Neuronal stem cell (in vitro differentiated cells): ENCODE measurements at regions not wholly inside any gene's neighbourhood (a gene's known extent, or its start where the extent isn't known, plus 50 kb on each side); places are given as distances from the start of the nearest gene placed in this dataset.

Experiments used
- DNase-seq: peaks from one replicate; pipeline ENCODE4 v3.0.0-alpha.2; 2013; ENCODE audit warnings: low spot score
- H2AFZ ChIP-seq: one replicate; pipeline ENCODE4 v1.6.1; 2013; ENCODE audit warnings: mild to moderate bottlenecking, low read length, inconsistent platforms
- H2AK5ac ChIP-seq: 2 replicates; pipeline ENCODE4 v1.6.1; 2013; ENCODE audit warnings: low read depth, mild to moderate bottlenecking, inconsistent platforms, low read length, moderate library complexity, mixed read lengths
- H2BK120ac ChIP-seq: 2 replicates; pipeline ENCODE4 v1.6.1; 2013; ENCODE audit warnings: low read depth, mild to moderate bottlenecking, inconsistent platforms, low read length, moderate library complexity, mixed read lengths
- H2BK12ac ChIP-seq: one replicate; pipeline ENCODE4 v1.6.1; 2013; ENCODE audit warnings: low read length, inconsistent platforms
- H2BK15ac ChIP-seq: 2 replicates; pipeline ENCODE4 v1.6.1; 2013; ENCODE audit warnings: mild to moderate bottlenecking, low read length, inconsistent platforms, mixed read lengths
- H2BK5ac ChIP-seq: one replicate; pipeline ENCODE4 v1.6.1; 2013; ENCODE audit warnings: inconsistent platforms, mild to moderate bottlenecking, low read length, moderate library complexity
- H3K14ac ChIP-seq: one replicate; pipeline ENCODE4 v1.6.1; 2013; ENCODE audit warnings: low read length, inconsistent platforms
- H3K18ac ChIP-seq: 2 replicates; pipeline ENCODE4 v1.6.1; 2013; ENCODE audit warnings: low read length, inconsistent platforms
- H3K23ac ChIP-seq: 2 replicates; pipeline ENCODE4 v1.6.1; 2013; ENCODE audit warnings: low read depth, mild to moderate bottlenecking, mixed read lengths, low read length, inconsistent platforms; ENCODE audit not compliant: poor library complexity
- H3K27ac ChIP-seq: replicated peaks from 3 replicates; pipeline ENCODE4 v1.5.1; 2013; ENCODE audit warnings: low read length, inconsistent platforms
- H3K27me3 ChIP-seq, 3 experiments: 2 replicates each; pipeline ENCODE4 v1.6.1; 2013; ENCODE audit warnings: low read length in 3 of 3, mild to moderate bottlenecking in 2 of 3, inconsistent platforms in 1 of 3, low read depth in 1 of 3, mixed read lengths in 1 of 3, moderate library complexity in 1 of 3; ENCODE audit not compliant: control insufficient read depth in 3 of 3, insufficient read depth in 3 of 3
- H3K36me3 ChIP-seq, 2 donors: replicated peaks in 1 of 2; 2 replicates each; pipeline ENCODE4 v1.6.1; 2013; ENCODE audit warnings: low read length in 2 of 2; ENCODE audit not compliant: control insufficient read depth in 2 of 2, insufficient read depth in 2 of 2
- H3K4ac ChIP-seq: 2 replicates; pipeline ENCODE4 v1.6.1; 2013; ENCODE audit warnings: inconsistent platforms, mild to moderate bottlenecking, low read length, moderate library complexity
- H3K4me1 ChIP-seq, 2 donors: 1 replicate in 1 of 2; 2 replicates in 1 of 2; pipeline ENCODE4 v1.6.1; 2013; ENCODE audit warnings: low read length in 2 of 2, low read depth in 1 of 2; ENCODE audit not compliant: control insufficient read depth in 2 of 2, insufficient read depth in 1 of 2
- H3K4me2 ChIP-seq: one replicate; pipeline ENCODE4 v1.6.1; 2013; ENCODE audit warnings: mild to moderate bottlenecking, low read length, inconsistent platforms; ENCODE audit not compliant: insufficient read depth, poor library complexity, severe bottlenecking
- H3K4me3 ChIP-seq, 2 donors: 2 replicates each; pipeline ENCODE4 v1.5.1; 2013; ENCODE audit warnings: low read length in 2 of 2, mild to moderate bottlenecking in 2 of 2, inconsistent platforms in 1 of 2, moderate library complexity in 1 of 2
- H3K79me1 ChIP-seq: one replicate; pipeline ENCODE4 v1.6.1; 2013; ENCODE audit warnings: low read depth, mild to moderate bottlenecking, inconsistent platforms, low read length, moderate library complexity
- H3K9ac ChIP-seq: one replicate; pipeline ENCODE4 v1.6.1; 2013; ENCODE audit warnings: mild to moderate bottlenecking, low read depth, low read length, inconsistent platforms; ENCODE audit not compliant: poor library complexity
- H3K9me3 ChIP-seq, 2 donors: replicated peaks in 1 of 2; 2 replicates each; pipeline versions ENCODE3 to v1.6.1; 2013; ENCODE audit warnings: low read length in 2 of 2, mild to moderate bottlenecking in 2 of 2, inconsistent platforms in 1 of 2, low read depth in 1 of 2, mixed read lengths in 1 of 2, moderate library complexity in 1 of 2; ENCODE audit not compliant: control insufficient read depth in 2 of 2, insufficient read depth in 1 of 2
- H4K8ac ChIP-seq: one replicate; pipeline ENCODE4 v1.6.1; 2013; ENCODE audit warnings: low read depth, mild to moderate bottlenecking, inconsistent platforms, low read length, moderate library complexity
- H4K91ac ChIP-seq: one replicate; pipeline ENCODE4 v1.6.1; 2013; ENCODE audit warnings: low read length, low read depth, mild to moderate bottlenecking, inconsistent platforms; ENCODE audit not compliant: poor library complexity
- WGBS, 2 donors: extraction: QIAGEN DNeasy Blood & Tissue Kit; methylation state at CpG; one replicate each; pipeline ENCODE4 v1.1.7; 2013; ENCODE audit warnings: missing lambda C conversion rate in 2 of 2, mixed read lengths in 1 of 2; ENCODE audit not compliant: insufficient read length in 2 of 2, insufficient replicate concordance in 1 of 2; ENCODE audit errors: extremely low coverage in 2 of 2; 5-methylcytosine and 5-hydroxymethylcytosine counted together

DNA sequence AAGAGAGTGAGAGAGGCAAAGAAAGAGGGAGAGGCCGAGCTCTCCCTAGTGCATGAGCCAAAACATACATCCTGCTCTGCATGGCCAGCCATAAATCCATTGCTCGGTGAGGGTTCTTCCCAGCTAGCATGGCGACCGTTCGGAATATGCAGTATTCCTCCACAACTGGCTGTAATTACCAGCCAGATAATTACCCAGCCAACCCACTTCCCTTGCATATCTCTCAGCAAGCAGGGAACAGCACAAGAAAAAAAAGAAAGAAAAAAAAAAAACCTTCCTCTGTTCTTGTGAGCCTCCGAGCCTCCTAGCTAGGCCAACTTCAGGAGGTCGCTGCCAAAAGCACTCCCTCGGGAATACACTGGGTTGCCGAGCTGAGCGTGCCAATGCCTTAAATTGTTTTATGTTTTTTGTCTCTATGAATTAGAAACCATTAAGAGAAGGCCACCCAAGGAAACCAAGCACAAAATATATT lies 567.9 kb downstream of the MED13L start:
- Histone ChIP-seq H3K27ac (no peak overlapping the region), H3K9me3 (peaks cover 0 to 2% of the 10 kb centered on the region in 2 donors), H4K8ac (no peak overlapping the region), H2BK120ac (no peak overlapping the region), H2BK15ac (no peak overlapping the region), H3K27me3 (no peaks in the 10 kb centered on the region), H4K91ac (no peak overlapping the region), H3K4me1 (peaks cover 0 to 2% of the 10 kb centered on the region in 2 donors), H3K14ac (no peak overlapping the region), H2AFZ (no peak overlapping the region), H3K36me3 (no peaks in the 10 kb centered on the region), H3K4me2 (no peak overlapping the region), H3K79me1 (no peaks in the 10 kb centered on the region), H3K23ac (no peak overlapping the region), H2BK12ac (no peak overlapping the region), H3K4ac (no peak overlapping the region), H3K18ac (no peak overlapping the region), H3K4me3 (no peak overlapping the region), H2AK5ac (no peak overlapping the region), H2BK5ac (no peak overlapping the region), H3K9ac (no peak overlapping the region)
- no peak for DNase-seq
- WGBS, 2 donors: no CpG with 5 or more reads among the region's 10 CpGs

- no peak overlapping the region for H4K91ac ChIP-seq
- H2AK5ac ChIP-seq: no peak overlapping the region
- H3K9ac ChIP-seq: no peak overlapping the region
- H2BK5ac ChIP-seq: no peak overlapping the region
- H2AFZ ChIP-seq: no peak overlapping the region
- no peak overlapping the region for H2BK15ac ChIP-seq
- no peak for DNase-seq
- peaks cover 0 to 2% of the 10 kb centered on the region in 2 donors for H3K9me3 ChIP-seq
- no peak overlapping the region for H3K4ac ChIP-seq
- no peak overlapping the region for H2BK12ac ChIP-seq
- no peak overlapping the region for H3K27ac ChIP-seq
- H3K36me3 ChIP-seq: no peaks in the 10 kb centered on the region
- H3K23ac ChIP-seq: no peak overlapping the region
- no peaks in the 10 kb centered on the region for H3K27me3 ChIP-seq
- no peak overlapping the region for H3K14ac ChIP-seq
- no peaks in the 10 kb centered on the region for H3K79me1 ChIP-seq
- H4K8ac ChIP-seq: no peak overlapping the region
- no CpG with 5 or more reads among the region's 2 CpGs for WGBS, 2 donors
- H3K4me1 ChIP-seq: peaks cover 0 to 2% of the 10 kb centered on the region in 2 donors
- H3K18ac ChIP-seq: no peak overlapping the region
- no peak overlapping the region for H3K4me3 ChIP-seq
- H2BK120ac ChIP-seq: no peak overlapping the region
- no peak overlapping the region for H3K4me2 ChIP-seq
These were observed 568.7 kb downstream of the MED13L start for GRCh38 chr12:115708801-115709200.

GRCh38 chr12:115700896-115701465 lies 576.5 kb downstream of the MED13L start:
- H3K4me1 ChIP-seq: peaks cover 0 to 8% of the 10 kb centered on the region in 2 donors
- H2BK12ac ChIP-seq: no peak overlapping the region
- H3K4ac ChIP-seq: no peak overlapping the region
- peak overlapping the region; percentile 11 for H3K18ac ChIP-seq
- no peaks in the 10 kb centered on the region for H3K27me3 ChIP-seq
- no peaks in the 10 kb centered on the region for H3K36me3 ChIP-seq
- DNase-seq: no peak
- no peak overlapping the region for H2BK15ac ChIP-seq
- no peak overlapping the region for H3K14ac ChIP-seq
- no peaks in the 10 kb centered on the region for H3K79me1 ChIP-seq
- peaks cover 0 to 2% of the 10 kb centered on the region in 2 donors for H3K9me3 ChIP-seq
- no peak overlapping the region for H3K4me2 ChIP-seq
- no CpG with 5 or more reads among the region's 7 CpGs for WGBS, 2 donors
- H4K8ac ChIP-seq: no peak overlapping the region
- H3K23ac ChIP-seq: no peak overlapping the region
- no peak overlapping the region for H3K9ac ChIP-seq
- H2AFZ ChIP-seq: no peak overlapping the region
- H2BK5ac ChIP-seq: no peak overlapping the region
- no peak overlapping the region for H2AK5ac ChIP-seq
- H3K27ac ChIP-seq: no peak overlapping the region
- no peak overlapping the region for H4K91ac ChIP-seq
- no peak overlapping the region for H3K4me3 ChIP-seq
- no peak overlapping the region for H2BK120ac ChIP-seq

DNA sequence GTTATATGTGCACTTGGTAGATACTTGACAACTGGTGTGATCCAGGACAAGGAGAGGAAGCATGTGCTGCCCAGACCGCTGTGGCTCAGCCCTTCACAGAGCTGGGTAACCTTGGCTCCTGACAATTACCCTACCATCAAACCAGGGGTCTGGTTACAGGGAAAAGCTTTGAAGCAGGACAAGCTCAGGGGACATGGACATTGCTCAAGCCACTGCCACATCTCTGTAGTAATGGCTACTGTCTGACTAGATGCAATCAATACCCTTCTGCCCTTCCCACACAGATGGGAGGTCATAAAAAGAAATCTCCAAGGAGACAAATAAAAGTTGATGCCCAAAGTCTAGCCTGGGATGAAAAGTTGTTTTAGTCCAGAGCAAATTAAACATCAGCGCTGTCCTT lies 577.4 kb downstream of the MED13L start:
- Histone ChIP-seq H3K18ac (no peak overlapping the region), H2BK5ac (no peak overlapping the region), H2AK5ac (no peak overlapping the region), H3K27me3 (no peaks in the 10 kb centered on the region), H4K8ac (no peak overlapping the region), H2BK15ac (no peak overlapping the region), H3K4me1 (peaks cover 0 to 7% of the 10 kb centered on the region in 2 donors), H3K27ac (no peak overlapping the region), H3K79me1 (no peaks in the 10 kb centered on the region), H3K36me3 (no peaks in the 10 kb centered on the region), H2AFZ (no peak overlapping the region), H3K9ac (no peak overlapping the region), H3K4me3 (no peak overlapping the region), H3K14ac (no peak overlapping the region), H2BK120ac (no peak overlapping the region), H3K4me2 (no peak overlapping the region), H3K23ac (no peak overlapping the region), H2BK12ac (no peak overlapping the region), H3K4ac (no peak overlapping the region), H4K91ac (no peak overlapping the region), H3K9me3 (no peaks in the 10 kb centered on the region)
- no peak for DNase-seq
- no CpG with 5 or more reads among the region's 2 CpGs for WGBS, 2 donors
